ENCODE measurements at regions not wholly inside any gene's neighbourhood (a gene's known extent, or its start where the extent isn't known, plus 50 kb on each side); places are given as distances from the start of the nearest gene placed in this dataset.

DNA sequence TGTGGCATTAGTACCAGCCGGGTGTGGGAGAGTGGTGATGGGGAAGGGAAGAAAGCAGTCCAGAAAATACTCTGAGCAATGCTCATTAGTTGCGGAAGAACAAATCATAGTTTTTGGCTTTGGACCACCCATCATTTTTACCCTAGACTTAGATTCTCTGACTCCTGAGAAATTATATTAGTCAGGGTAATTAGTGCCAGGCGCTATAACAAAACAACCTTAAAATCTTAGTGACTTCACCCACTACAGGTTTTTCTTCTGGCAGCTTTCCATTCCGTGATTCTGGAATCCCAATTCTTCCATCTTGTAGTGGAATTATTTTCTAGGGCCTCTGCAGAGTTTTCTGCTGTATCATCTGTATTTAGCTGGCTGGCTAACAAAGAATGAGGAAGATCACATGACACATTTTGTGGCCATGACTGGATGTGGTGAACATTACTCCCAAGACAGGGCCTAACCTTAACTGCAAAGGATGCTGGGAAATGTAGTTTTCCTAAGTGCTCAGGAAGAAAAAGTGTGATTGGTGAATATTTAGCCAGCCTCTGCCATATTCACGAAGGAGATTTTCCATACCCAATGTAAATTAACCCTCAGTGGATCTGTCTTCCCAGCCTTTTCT, 373.0 kb upstream of the MEF2C start:
- TF ChIP-seq, protein P1, sequence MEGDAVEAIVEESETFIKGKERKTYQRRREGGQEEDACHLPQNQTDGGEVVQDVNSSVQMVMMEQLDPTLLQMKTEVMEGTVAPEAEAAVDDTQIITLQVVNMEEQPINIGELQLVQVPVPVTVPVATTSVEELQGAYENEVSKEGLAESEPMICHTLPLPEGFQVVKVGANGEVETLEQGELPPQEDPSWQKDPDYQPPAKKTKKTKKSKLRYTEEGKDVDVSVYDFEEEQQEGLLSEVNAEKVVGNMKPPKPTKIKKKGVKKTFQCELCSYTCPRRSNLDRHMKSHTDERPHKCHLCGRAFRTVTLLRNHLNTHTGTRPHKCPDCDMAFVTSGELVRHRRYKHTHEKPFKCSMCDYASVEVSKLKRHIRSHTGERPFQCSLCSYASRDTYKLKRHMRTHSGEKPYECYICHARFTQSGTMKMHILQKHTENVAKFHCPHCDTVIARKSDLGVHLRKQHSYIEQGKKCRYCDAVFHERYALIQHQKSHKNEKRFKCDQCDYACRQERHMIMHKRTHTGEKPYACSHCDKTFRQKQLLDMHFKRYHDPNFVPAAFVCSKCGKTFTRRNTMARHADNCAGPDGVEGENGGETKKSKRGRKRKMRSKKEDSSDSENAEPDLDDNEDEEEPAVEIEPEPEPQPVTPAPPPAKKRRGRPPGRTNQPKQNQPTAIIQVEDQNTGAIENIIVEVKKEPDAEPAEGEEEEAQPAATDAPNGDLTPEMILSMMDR (IDR thresholded peaks at IDR 0.05): no peak
- no peak for TF ChIP-seq POLR2A (IDR thresholded peaks at IDR 0.05)
